Mesendoderm (in vitro differentiated cells): ENCODE measurements at regions not wholly inside any gene's neighbourhood (a gene's known extent, or its start where the extent isn't known, plus 50 kb on each side); places are given as distances from the start of the nearest gene placed in this dataset.
"Not testable (repeated sequence)": the region's sequence is repeated elsewhere in the genome, so short reads cannot be mapped to it uniquely, and the experiment has no call there.

Experiments used
- DNase-seq: peaks from one replicate; pipeline ENCODE4 v3.0.0; 2013
- H2AK5ac ChIP-seq: 2 replicates; pipeline ENCODE4 v1.6.1; 2013; ENCODE audit warnings: low read length, inconsistent platforms
- H2BK120ac ChIP-seq: 2 replicates; pipeline ENCODE4 v1.6.1; 2013; ENCODE audit warnings: low read depth, mild to moderate bottlenecking, low read length, moderate library complexity, mixed read lengths
- H2BK15ac ChIP-seq: replicated peaks from 2 replicates; pipeline ENCODE4 v1.6.1; 2013; ENCODE audit warnings: low read depth, mild to moderate bottlenecking, moderate library complexity
- H2BK5ac ChIP-seq: 2 replicates; pipeline ENCODE4 v1.6.1; 2013; ENCODE audit warnings: low read length, inconsistent platforms
- H3K18ac ChIP-seq: 2 replicates; pipeline ENCODE4 v1.6.1; 2013; ENCODE audit warnings: mild to moderate bottlenecking, low read length, mixed read lengths
- H3K23ac ChIP-seq: one replicate; pipeline ENCODE4 v1.6.1; 2013; ENCODE audit warnings: low read length
- H3K27ac ChIP-seq: 2 replicates; pipeline ENCODE4 v1.5.1; 2013; ENCODE audit warnings: low read depth, mild to moderate bottlenecking, inconsistent platforms, low read length, moderate library complexity
- H3K27me3 ChIP-seq: 2 replicates; pipeline ENCODE4 v1.6.1; 2013; ENCODE audit warnings: low read length, control low read depth, mild to moderate bottlenecking, inconsistent platforms; ENCODE audit not compliant: insufficient read depth, poor library complexity
- H3K36me3 ChIP-seq: 2 replicates; pipeline ENCODE4 v1.6.1; 2013; ENCODE audit warnings: low read length, inconsistent platforms; ENCODE audit not compliant: control insufficient read depth, insufficient read depth
- H3K4ac ChIP-seq: one replicate; pipeline ENCODE4 v1.6.1; 2013; ENCODE audit warnings: low read depth, mild to moderate bottlenecking, low read length, moderate library complexity
- H3K4me1 ChIP-seq: 2 replicates; pipeline ENCODE4 v1.6.1; 2013; ENCODE audit warnings: low read depth, low read length, inconsistent platforms; ENCODE audit not compliant: control insufficient read depth
- H3K4me2 ChIP-seq: 2 replicates; pipeline ENCODE4 v1.6.1; 2013; ENCODE audit warnings: low read length
- H3K4me3 ChIP-seq: 2 replicates; pipeline ENCODE4 v1.5.1; 2013; ENCODE audit warnings: mild to moderate bottlenecking, low read length
- H3K56ac ChIP-seq: one replicate; pipeline ENCODE4 v1.6.1; 2013; ENCODE audit warnings: low read length
- H3K79me1 ChIP-seq: 2 replicates; pipeline ENCODE4 v1.6.1; 2013; ENCODE audit warnings: low read length, inconsistent platforms
- H3K79me2 ChIP-seq: 2 replicates; pipeline ENCODE4 v1.6.1; 2013; ENCODE audit warnings: mild to moderate bottlenecking, low read length; ENCODE audit not compliant: control insufficient read depth, insufficient read depth
- H3K9ac ChIP-seq: 2 replicates; pipeline ENCODE4 v1.6.1; 2013; ENCODE audit warnings: low read length, inconsistent platforms
- H4K5ac ChIP-seq: one replicate; pipeline ENCODE4 v1.6.1; 2013; ENCODE audit warnings: low read length
- H4K8ac ChIP-seq: one replicate; pipeline ENCODE4 v1.6.1; 2013; ENCODE audit warnings: low read depth, mild to moderate bottlenecking, control low read depth, low read length, moderate library complexity
- WGBS: extraction: QIAGEN DNeasy Blood & Tissue Kit; methylation state at CpG from one replicate; pipeline ENCODE4 v1.1.7; 2013; ENCODE audit warnings: low lambda C conversion rate, missing lambda C conversion rate; ENCODE audit not compliant: insufficient coverage; ENCODE audit errors: extremely low coverage; 5-methylcytosine and 5-hydroxymethylcytosine counted together

DNA sequence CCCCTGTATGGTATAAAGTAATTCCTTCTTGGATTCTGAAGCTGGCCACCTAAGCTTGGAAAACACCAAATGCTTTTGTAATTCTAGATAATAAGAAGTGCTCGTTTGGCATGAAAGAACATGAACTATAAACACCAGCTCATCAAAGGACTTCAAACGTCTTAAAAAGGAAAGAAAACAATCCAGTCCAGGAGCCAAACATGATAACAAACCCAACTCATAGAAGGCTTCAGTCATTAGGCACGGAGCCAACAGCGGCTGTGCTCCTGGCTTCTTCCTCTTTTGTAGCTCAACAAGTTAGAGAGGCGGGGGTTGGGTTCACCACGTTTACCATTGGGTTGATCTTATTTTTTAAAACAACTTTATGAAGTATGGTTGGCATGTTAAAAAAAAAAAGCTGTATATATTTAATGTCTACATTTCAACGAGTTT is 56.4 kb upstream of the ECHDC3 start:
- DNase-seq: no peak

DNA sequence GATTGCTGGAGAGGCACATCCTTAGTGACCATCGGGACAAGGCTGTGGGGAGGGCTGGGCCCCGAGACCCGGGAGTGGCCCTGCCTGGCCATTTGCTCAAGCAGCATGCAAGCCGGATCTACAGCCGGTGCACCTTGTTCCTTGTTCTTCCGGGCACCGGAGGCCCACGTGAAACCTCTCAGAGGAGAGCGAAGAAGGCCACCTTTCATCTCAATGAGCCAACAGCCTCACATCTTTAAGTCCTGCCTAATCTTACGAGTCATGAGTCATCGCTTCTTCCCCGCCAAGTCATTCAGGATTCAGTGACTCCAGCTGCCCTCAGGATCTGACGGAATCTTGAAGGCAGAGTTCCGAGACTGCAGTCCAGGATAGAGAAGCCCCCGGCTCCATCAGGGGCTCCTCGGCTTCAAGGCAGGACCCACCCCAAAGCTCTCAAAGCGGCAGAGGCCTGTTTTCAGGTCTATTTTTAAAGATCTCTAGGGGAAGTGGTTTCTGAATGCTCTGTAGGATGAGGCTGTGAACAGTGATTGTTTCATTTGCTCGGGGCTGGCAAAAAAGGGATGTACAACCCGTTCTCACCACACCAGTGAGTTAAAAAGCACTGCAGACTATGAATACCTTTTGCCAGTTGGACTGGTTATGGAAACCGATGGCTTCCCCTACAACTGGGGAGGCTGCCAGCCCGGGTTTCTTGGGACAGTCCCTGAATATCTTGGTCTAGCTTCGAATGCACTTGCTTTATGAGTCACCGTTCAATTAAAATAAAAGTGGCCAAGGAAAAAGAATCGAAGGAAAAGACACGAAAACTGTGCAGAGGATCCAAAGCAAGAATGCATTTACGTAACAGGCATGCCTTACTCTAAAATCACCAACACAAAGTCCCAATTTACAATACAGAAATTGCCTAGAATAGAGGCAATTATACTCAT is 57.2 kb upstream of the ECHDC3 start:
- Histone ChIP-seq H3K18ac (no peak overlapping the region), H2BK120ac (no peak overlapping the region), H3K36me3 (no peaks in the 10 kb centered on the region), H4K8ac (no peak overlapping the region), H3K27ac (no peak overlapping the region), H3K79me2 (no peaks in the 10 kb centered on the region), H3K4ac (no peak overlapping the region), H3K79me1 (no peaks in the 10 kb centered on the region), H3K4me2 (no peak overlapping the region), H4K5ac (no peak overlapping the region), H3K56ac (no peak overlapping the region), H3K23ac (no peak overlapping the region), H3K9ac (no peak overlapping the region), H3K4me1 (no peaks in the 10 kb centered on the region), H2BK15ac (no peak overlapping the region), H2AK5ac (no peak overlapping the region), H3K27me3 (no peaks in the 10 kb centered on the region), H2BK5ac (no peak overlapping the region), H3K4me3 (no peak overlapping the region)
- no CpG with 5 or more reads among the region's 26 CpGs for WGBS
- DNase-seq: peak; percentile 82

More for the DNA sequence above, 56.4 kb upstream of the ECHDC3 start:
- no peak overlapping the region for H2BK5ac ChIP-seq
- H2BK15ac ChIP-seq: no peak overlapping the region
- no peak overlapping the region for H3K4me3 ChIP-seq
- no peak overlapping the region for H3K56ac ChIP-seq
- H3K9ac ChIP-seq: no peak overlapping the region
- no peaks in the 10 kb centered on the region for H3K79me2 ChIP-seq
- H4K8ac ChIP-seq: no peak overlapping the region
- H3K4ac ChIP-seq: no peak overlapping the region
- no peak overlapping the region for H4K5ac ChIP-seq
- H3K79me1 ChIP-seq: no peaks in the 10 kb centered on the region
- H3K27me3 ChIP-seq: no peaks in the 10 kb centered on the region
- no peaks in the 10 kb centered on the region for H3K36me3 ChIP-seq
- H3K4me1 ChIP-seq: no peaks in the 10 kb centered on the region
- no CpG with 5 or more reads among the region's 7 CpGs for WGBS
- H2AK5ac ChIP-seq: no peak overlapping the region
- H3K23ac ChIP-seq: no peak overlapping the region
- H3K4me2 ChIP-seq: no peak overlapping the region
- H2BK120ac ChIP-seq: no peak overlapping the region
- H3K27ac ChIP-seq: no peak overlapping the region
- H3K18ac ChIP-seq: no peak overlapping the region

DNA sequence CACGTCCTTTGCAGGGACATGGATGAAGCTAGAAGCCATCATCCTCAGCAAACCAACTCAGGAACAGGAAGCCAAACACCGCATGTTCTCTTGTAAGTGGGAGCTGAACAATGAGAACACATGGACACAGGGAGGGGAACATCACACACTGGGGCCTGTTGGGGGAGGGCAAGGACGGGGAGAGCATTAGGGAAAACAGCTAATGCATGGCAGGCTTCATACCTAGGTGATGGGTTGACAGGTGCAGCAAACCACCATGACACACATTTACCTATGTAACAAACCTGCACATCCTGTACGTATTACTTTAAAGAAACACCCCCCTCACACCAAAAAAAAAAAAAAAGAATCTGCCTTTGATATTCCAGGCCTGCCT is 57.9 kb upstream of the ECHDC3 start:
- not testable (repeated sequence) for H3K36me3 ChIP-seq, H3K56ac ChIP-seq, H3K4me1 ChIP-seq, H3K9ac ChIP-seq, H2BK15ac ChIP-seq, H2AK5ac ChIP-seq, H3K4me3 ChIP-seq, H4K8ac ChIP-seq, H3K27me3 ChIP-seq, H3K79me2 ChIP-seq, H2BK5ac ChIP-seq, H3K4me2 ChIP-seq, H3K23ac ChIP-seq, H3K79me1 ChIP-seq, H4K5ac ChIP-seq, H3K27ac ChIP-seq, H3K4ac ChIP-seq, H3K18ac ChIP-seq, H2BK120ac ChIP-seq, DNase-seq
- no CpG with 5 or more reads among the region's 4 CpGs for WGBS

DNA sequence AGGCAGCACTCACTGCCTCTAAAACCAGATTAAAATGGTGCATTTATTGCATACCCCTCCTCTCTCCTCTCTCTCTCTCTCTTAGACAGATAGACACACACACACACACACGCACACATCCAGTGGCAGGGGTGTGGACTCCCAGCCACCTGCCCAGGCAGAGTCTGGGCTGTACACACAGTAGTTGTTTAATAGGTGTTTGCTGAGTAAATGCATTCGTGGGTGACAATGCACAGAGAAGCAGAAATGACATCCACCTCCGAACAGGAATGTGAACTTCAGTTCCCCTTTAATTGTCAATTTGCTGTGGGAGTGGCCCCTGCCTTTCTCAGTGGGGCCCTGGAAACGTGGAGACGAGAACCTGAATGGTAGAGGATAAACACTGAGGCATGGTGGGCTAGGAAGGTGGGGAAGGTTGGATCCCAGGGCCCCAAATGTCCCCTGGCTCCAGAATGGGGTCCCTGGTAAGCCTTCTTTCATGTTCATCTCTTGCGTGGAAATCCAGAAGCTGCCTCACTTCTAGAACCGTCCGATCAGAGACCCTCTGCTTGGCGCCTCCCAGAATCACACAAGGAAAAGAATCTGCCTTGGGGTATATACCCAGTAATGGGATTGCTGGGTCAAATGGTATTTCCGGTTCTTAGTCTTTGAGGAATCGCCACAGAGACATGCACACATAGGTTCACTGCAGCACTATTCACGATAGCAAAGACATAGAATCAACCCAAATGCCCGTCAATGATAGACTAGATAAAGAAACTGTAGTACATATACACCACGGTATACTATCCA is 58.5 kb upstream of the ECHDC3 start:
- Histone ChIP-seq H3K79me2 (no peaks in the 10 kb centered on the region), H3K4me3 (no peak overlapping the region), H3K18ac (no peak overlapping the region), H3K4me2 (no peak overlapping the region), H2AK5ac (no peak overlapping the region), H2BK15ac (no peak overlapping the region), H2BK5ac (no peak overlapping the region), H3K79me1 (no peaks in the 10 kb centered on the region), H2BK120ac (no peak overlapping the region), H3K27me3 (no peaks in the 10 kb centered on the region), H3K36me3 (no peaks in the 10 kb centered on the region), H3K4me1 (no peaks in the 10 kb centered on the region), H4K5ac (no peak overlapping the region), H4K8ac (no peak overlapping the region), H3K23ac (no peak overlapping the region), H3K9ac (no peak overlapping the region), H3K56ac (no peak overlapping the region), H3K4ac (no peak overlapping the region), H3K27ac (no peak overlapping the region)
- no peak for DNase-seq
- WGBS: no CpG with 5 or more reads among the region's 14 CpGs

DNA sequence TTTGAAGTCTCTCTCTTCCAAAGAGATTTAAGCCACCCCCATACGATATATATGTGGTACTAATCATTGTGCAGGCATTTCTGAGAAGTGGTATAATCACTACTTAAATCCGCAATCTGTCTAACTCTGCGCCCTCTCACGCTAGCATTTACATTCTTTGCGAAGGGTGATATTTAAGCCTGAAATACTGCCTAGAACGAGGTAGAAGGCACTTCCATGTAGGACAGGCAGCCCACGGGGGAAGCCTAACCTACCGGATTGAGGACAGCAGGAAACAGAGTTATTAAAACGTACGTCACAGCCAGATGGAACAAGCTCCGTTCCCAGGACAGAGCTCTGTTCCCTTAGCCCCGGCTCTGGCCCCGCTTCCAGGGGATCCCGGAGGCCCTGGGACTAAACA is 59.3 kb upstream of the ECHDC3 start:
- Histone ChIP-seq H2BK120ac (no peak overlapping the region), H3K4me3 (no peak overlapping the region), H2BK5ac (no peak overlapping the region), H2AK5ac (no peak overlapping the region), H4K5ac (no peak overlapping the region), H3K23ac (no peak overlapping the region), H3K27ac (no peak overlapping the region), H2BK15ac (no peak overlapping the region), H3K4me2 (no peak overlapping the region), H3K9ac (no peak overlapping the region), H3K18ac (no peak overlapping the region), H4K8ac (no peak overlapping the region), H3K56ac (no peak overlapping the region), H3K27me3 (no peaks in the 10 kb centered on the region), H3K79me2 (no peaks in the 10 kb centered on the region), H3K4ac (no peak overlapping the region), H3K36me3 (no peaks in the 10 kb centered on the region), H3K79me1 (no peaks in the 10 kb centered on the region), H3K4me1 (no peaks in the 10 kb centered on the region)
- WGBS: no CpG with 5 or more reads among the region's 14 CpGs
- DNase-seq: no peak
